ENCODE measurements at regions not wholly inside any gene's neighbourhood (a gene's known extent, or its start where the extent isn't known, plus 50 kb on each side); places are given as distances from the start of the nearest gene placed in this dataset.

DNA sequence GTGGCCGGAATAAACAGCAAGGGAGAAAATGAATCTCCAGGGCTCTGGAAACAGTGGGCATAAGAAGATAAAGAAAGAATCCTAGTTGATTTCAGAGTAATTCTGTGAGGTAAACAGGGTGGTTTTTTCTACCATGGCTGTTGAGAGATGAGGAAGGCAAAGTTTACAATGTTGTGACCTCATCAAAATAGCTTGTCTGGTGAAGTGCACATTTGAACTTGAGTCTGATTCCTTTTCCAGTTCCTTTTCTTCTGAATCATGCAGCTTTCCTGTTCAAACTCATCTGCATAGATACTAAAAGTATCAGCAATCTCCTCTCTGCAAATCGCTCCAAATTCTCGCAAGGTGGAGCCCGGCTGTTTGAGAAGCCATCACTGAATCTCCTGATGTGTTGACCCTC is 161.7 kb downstream of the PLPP3 start:
- no peak for DNase-seq (ENCODE audit: low read depth)

DNA sequence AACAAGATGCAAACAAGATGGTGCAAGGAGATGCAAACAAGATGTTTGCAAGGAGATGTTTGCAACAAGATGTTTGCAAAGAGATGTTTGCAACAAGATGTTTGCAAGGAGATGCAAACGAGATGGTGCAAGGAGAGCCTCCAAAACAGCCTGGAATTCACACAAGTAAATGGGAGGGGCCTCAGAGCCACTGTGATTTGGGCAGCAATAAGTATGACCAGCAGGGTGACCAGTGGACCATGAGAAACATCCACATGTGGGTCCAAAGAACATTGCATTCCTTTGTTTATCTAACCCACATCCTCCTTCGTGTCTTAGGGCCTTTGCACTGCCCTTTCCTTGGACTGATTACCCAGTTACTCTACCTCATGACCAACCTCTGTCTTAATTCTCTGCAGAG is 162.9 kb downstream of the PLPP3 start:
- no peak for DNase-seq (ENCODE audit: low read depth)

DNA sequence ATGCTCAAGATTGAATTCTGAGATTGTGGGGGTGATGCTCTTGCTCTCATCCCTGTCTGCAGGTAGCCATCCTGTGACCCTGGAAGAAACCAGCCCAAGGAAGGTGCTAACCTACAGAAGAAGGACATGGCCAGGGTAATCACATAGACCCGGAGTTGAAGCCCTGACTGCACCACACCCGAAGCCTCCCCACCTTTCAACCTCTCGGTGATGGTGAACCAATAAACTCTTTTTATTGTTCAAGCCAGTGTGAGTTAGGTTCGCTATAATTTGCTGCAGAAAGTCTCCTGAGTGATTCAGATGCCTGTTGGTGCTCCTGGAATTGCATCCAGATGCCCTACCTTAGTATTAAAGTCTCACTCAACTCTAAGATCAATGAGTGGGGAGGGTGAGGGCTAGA is 163.6 kb downstream of the PLPP3 start:
- no peak for DNase-seq (ENCODE audit: low read depth)

DNA sequence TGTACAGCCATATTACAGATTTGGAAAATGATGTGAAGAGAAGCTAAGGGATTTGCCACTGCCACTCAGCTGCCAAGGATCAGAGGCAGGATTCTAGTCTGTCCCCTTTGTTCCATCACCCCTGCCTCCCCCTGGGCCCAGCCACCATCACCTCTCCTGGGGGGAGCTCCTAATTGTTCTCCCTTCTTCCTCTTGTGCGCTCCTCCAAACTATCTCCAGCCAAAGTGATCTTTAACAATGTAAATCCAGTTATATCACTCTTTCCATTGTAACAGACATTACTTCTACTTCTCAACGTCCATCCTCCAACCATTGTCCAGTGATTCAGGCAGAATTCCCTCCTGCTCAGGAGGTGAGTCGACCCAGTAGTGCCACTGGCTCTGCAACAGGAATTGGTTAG is 164.1 kb downstream of the PLPP3 start:
- no peak for DNase-seq (ENCODE audit: low read depth)

DNA sequence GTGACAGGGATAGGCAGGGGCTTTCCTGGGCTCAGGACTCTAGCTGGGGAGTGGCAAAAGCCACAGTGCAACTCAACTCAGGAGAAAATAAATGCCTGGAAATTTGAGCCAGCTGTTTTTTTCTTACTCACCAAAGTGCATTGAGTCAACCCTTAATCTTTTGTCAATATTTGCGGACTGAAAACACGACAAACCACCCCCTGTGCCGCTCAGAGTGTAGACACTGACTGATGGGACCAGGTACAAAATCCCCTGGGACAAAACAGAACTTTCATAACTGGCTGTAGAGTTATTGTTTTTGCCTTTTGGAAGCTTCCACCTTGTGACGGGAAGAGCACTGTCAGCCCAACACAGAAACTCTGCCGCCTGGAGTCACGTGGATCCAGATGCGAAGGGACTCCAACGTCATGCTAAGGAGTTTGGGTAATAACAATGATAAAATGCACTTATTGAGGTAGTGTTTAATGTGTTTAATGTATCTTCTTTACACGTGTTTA is 164.6 kb downstream of the PLPP3 start:
- no peak for DNase-seq (ENCODE audit: low read depth)

DNA sequence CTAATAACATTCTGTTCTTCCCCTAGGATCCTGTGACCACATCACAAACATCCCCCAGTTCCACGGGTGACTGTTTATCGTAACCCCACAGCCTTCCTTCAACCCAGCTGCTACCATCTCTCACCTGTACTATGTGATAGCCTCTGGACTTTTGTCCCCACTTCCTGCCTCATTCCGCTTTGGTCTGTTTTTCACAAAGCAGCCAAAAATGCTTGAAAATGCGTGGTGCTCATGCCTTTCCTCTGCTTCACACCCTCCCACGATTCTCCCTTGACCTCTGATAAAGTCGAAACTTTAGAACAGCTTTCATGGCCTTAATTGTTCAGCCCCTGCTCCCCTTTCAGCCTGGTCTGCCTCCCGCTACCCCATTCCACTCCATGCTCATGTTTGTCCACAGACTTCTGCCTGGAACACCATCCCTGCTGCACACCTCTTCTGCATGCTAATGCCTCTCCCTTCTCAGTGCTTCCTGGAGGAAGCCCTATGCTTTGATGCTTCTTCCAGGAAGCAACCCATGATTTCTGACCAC is 165.6 kb downstream of the PLPP3 start:
- no peak for DNase-seq (ENCODE audit: low read depth)

DNA sequence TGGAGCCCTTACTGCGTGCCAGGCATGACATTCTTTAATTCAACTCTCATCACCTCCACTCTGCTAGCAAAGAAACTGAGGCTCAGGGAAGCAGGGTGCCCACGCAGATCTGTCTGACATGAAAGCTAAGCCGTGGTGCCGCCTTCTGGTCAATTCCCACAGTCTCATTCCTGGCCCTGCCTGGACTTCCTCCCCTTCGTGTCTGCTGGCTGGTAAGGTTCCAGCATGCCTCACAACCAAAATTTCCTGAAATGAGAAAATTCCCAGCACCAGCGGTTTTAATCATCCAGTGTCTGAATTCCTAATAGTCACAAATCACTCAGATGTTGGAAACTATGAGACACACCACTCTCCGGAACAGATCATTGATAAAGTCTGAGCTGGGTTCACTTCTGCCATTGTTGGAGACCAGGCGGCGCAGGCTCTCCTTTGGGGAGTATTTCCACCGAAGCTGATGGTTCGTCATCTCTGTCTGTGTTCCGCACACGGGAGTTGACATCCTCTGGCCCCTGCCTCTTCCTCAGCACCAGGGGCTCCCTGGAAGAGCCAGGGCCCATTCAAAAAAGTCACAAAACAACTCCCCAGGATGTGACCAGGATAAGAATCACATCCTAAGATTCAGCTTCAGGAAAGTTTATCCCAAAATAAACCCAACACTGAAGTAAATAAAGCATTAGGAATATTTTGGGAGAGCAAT is 167.7 kb downstream of the PLPP3 start:
- no peak for DNase-seq (ENCODE audit: low read depth)

DNA sequence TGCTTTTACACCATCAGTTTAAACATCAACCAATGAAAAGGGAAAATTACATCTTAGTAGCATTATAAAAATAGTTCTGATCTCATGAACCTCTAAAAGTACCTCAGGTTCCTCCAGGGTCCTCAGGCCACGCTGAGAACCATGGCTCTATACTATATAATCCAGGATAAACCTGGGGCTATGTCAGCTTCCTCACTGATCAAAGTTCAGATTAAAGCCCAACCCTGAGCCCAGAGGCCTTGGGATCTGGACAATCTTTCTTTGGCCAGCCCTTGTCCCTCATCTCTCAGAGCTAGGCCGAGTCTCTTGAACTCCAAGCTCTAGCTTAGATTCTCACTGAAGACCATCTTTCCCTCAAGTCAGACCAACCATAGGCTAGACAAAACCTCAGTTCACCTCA is 168.3 kb downstream of the PLPP3 start:
- no peak for DNase-seq (ENCODE audit: low read depth)

DNA sequence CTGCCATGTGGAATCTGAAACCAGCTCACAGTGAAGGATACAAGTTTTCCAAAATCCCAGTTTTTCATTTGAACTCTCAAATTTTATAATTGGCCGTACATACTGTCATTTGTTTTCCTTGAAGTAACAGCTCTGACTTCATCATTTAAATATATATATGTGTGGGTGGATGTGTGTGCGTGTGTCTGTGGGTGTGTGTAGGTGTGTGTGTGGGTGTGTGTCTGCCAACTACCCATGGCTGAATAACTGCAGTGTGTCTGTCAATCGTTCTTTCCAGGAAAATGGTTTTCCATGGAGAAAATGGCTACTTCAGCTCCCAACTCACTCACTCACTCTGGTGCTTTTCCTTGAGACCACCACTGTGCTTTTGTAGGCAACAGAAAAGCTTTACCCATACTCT is 169.0 kb downstream of the PLPP3 start:
- DNase-seq (ENCODE audit: low read depth): no peak

DNA sequence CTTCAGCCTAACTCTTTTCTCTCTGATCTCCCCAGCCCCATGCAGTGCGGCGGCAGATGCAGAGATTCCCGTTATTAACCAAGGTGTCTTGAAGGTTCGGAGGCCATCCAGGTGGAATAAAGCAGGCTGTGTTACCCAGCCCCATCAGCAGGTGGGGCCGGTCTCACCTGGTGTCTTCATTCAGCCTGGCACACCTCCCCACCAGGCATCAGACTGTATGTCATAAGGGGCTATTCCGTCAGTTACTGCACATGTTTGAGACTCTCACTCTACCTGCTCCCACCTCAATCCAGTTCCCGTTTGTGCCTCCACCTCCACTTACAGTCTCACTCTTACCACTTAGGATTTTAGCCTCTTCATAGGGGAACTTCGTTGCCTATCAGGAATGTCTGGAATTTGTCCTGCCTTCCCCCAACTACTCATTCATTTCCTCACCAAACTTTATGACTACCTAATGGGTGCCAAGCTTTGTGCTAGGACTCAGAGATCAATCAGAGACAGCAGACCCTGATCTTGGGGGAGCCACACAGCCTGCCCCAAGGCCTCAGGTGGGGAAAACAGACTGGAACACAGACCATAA is 170.2 kb downstream of the PLPP3 start:
- DNase-seq (ENCODE audit: low read depth): no peak

DNA sequence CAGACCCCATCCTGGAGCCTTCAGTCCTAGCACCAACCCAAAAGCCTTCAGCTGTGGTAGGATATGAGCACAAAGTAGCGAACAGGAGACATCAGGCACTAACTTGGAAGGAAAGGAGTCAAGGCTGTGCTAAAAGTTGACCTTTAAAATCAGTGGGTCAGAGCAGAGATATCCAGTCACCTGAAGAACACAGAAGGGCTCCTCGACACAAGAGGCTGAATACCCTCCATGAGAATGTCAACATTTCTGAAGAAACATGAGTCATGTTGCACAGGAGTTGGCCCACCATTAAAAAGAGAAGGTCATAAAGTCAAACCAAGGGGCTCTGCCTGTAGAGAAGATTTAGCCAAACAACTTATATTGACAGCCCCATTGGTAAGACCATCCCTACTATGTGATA is 172.5 kb downstream of the PLPP3 start:
- no peak for DNase-seq (ENCODE audit: low read depth)

DNA sequence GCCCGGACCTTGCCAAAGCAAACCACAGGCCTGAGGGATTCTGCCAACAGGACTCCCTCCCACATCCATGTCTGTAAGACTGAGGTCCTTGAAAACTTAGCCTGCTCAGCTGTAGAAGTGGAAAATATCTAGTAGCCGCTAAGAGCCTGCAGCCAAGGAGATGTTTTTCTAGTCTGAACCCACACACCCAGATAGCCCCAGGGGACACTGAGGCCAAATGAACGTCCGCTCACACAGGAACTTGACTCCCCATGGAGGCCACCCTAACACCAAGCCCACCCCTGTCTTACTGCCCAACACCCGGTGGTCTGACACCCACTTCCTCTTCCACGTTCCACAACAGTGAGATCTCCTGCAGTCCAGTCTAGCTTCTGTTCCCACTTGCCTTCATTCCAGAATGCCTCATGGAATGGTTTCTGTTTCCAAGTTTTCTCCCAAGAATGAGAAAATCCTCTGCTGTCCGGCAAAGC is 174.8 kb downstream of the PLPP3 start:
- no peak for DNase-seq (ENCODE audit: low read depth)

DNA sequence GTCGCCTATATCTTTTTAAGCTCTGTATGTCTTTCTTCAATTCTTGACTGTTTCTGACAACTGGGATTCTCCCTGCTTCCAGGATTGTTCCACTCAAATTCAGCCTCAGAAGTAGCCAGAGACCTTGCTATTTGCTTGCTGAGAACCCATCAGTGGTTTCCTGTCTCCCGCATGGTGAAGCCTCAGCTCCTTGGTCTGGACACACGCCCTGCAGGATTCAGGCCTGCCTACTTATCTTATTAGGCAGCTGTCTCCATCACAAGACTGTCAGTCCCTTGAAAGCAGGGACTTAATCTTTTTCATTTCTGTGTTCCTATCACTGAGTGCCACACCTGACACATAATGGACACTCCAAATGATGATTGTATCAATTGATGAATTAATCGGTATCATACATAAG is 175.3 kb downstream of the PLPP3 start:
- no peak for DNase-seq (ENCODE audit: low read depth)

DNA sequence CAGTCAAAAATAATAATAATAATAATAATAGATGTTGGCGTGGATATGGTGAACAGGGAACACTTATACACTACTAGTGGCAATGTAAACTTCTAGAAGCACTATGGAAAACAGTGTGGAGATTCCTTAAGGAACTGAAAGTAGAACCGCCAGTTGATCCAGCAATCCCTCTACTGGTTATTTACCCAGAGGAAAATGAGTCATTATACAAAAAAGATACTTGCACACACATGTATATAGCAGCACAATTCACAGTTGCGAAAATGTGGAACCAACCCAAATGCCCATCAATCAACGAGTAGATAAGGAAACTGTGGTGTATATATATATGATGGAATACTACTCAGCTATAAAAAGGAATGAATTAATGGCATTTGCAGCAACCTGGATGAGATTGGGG is 176.0 kb downstream of the PLPP3 start:
- DNase-seq (ENCODE audit: low read depth): no peak

DNA sequence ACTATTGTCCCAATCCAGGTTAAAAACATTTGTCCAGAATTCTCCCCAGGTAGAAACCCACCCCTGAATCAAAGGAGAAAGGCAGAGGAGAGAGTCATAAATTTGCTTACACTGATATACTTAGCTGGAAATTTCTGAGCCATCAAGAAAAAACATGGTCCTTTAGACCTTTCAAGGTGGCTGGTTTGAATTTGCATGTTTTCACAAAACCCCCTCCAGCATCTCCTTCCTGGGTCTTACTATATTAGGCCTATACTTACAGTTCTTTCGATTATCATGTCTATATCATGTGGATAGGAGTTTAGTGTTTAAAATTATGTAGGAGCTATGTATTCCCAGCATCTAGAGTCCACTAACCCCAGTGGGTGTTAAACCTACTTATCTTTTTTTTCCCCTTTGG is 178.2 kb downstream of the PLPP3 start:
- no peak for DNase-seq (ENCODE audit: low read depth)

DNA sequence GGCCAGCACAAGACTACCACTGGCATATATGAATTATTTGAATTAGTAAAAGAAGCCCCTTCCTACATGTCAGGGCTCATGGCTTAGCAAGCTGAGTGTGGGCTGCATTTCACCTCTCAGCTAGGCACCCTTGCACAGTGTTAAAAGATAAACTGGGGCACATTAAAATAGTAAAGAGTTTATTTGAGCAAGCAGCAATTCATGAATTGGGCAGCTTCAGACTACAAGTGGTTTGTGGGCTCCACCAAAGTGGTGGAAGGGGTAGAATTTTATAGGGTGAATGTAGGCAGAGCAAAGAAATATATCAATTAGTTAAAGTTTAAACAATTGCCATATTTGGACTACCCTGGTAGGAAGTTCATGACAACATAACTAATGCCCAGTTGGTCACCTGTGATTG is 178.8 kb downstream of the PLPP3 start:
- no peak for DNase-seq (ENCODE audit: low read depth)

DNA sequence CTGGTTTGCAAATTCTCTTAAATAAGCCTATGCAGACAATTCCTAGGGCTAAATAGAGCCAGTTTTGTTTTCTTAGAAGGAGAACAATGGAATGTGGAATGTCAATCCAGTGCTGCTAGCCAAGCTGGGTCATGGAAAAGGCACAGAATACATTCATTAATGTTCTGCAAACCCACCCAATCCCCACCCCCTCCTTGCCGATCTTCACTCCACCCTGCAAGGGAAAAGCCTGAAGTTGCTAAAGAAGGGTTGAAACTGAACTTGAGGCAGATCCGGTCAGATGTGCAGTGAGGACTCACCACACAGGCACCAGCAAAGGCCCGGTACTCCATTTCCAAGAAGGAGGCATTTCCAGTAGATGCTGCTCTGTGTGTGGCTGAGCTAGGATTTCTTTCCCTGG is 179.6 kb downstream of the PLPP3 start:
- DNase-seq (ENCODE audit: low read depth): no peak

DNA sequence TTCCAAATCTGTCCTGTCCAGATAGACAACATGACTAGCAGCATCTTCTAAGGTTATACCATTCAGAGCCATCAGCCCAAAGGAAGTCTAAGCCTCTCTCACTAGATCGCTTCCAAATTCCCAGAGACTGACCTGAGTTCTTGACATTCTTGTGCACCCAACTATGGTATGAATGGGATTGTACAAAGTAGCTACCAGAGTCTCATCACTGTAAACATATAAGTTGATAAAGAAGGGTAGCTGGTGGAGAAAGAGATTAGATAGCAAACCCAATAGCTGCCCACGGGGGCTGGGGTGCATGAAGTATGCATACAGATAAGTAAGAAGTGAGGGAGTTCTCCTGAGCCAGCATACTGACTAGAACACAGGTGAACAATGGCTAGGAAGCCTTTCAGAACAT is 180.0 kb downstream of the PLPP3 start:
- DNase-seq (ENCODE audit: low read depth): no peak

DNA sequence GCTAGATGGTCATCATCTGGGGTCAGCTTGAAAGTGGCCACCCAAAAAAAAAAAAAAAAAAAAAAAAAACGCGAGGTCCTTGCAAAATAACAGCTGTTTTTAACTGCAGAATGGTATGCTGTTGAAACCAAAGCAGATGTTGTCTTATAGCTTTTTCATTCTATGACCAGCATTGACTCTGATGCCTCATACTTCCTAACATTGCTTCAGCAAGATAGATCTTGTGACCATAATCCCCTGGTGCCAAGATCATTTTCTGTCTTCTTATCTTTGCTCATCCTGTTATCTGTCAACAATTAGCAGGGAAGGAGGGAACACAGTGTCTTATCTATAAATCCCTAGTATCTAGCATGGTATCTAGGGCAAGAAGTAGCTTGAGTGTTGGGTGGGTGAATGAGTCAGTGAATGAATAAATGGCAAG is 181.5 kb downstream of the PLPP3 start:
- DNase-seq (ENCODE audit: low read depth): no peak

DNA sequence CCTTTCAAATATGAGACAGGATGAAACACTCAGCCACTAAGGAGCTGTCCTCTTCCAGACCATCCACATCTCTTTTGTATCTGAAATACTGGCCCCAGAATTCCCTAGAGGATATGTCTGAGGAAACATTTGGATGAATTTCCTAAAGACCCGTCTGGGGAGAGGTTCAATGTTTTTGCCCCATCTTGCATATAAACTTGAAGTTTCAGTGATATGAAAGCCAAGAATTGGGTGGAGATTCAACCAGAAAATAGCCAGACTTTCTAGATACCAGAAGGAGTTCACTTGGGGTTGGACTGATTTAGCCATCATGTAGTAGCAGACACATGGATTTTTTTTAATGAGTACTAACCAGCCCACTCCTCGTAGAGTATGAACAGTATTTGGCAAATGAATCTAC is 182.0 kb downstream of the PLPP3 start:
- no peak for DNase-seq (ENCODE audit: low read depth)

DNA sequence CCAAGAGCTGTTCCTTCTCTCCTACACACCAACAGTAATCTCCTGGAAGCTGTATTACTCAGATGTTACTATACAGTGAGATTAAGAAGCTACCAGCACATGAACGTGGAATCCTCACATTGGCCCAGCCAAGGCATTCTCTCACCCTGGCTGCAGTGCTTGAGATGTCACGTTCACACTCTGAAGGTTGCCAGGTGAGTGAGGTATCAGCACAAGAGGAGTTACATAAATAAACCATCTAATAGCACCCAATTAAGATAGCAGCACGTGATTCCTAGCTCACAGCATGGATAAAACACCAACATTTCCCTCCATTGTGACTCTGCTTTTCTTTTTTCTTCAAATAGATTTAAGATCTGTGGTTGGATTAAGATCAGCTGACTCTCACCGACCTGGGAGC is 182.8 kb downstream of the PLPP3 start:
- DNase-seq (ENCODE audit: low read depth): no peak

DNA sequence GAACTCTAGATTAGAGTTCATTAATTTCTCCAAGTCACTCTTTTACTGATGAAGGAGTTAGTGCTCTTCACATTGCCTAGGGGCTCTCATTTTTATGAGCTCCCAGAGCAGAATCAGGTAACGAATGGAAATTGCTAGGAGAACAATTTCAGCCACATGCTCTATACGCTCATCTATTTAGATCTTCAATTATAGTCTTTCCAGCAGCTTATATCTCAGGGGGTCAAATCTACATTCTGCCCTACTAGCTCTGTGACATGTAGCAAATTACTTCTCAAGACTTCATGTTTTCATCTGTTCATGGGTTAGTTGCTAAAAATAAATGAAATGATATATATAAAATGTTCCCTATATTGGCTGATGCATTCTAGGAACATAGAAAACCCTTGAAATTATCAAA is 183.6 kb downstream of the PLPP3 start:
- DNase-seq (ENCODE audit: low read depth): no peak

DNA sequence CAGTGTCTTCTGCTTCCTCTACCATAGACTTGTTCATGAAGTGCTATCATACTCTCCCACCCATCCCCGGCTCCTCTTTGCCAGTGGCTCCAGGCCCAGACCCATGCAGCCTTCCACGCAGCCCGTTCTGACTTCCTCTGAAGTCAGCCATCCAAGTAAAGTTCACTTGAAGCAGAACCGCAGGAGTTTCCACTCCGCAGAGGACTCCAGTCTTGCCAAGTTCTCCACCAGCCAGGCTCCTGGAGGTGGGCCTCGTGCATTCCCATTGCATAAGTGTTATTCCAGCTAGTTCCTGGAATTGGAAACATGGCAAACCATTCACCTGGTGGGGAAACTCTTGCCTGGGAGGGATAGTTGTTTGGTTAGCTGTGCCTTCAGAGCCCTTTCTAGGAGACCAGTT is 185.1 kb downstream of the PLPP3 start:
- DNase-seq (ENCODE audit: low read depth): no peak
